Epithelial cell of proximal tubule (primary cell): ENCODE measurements at regions not wholly inside any gene's neighbourhood (a gene's known extent, or its start where the extent isn't known, plus 50 kb on each side); places are given as distances from the start of the nearest gene placed in this dataset.
"Not testable (repeated sequence)": the region's sequence is repeated elsewhere in the genome, so short reads cannot be mapped to it uniquely, and the experiment has no call there.

ENCODE experiments used
- DNase-seq: peaks from one replicate; pipeline ENCODE4 v3.0.0-alpha.2; 2011; ENCODE audit warnings: low read depth
- H3K4me3 ChIP-seq: 2 replicates; pipeline ENCODE4 v1.5.1; 2011; ENCODE audit warnings: low read depth, mild to moderate bottlenecking, low read length
- CTCF ChIP-seq: conservative IDR thresholded peaks from 2 replicates; pipeline ENCODE4 v1.5.1; 2012; ENCODE audit warnings: low read depth, mild to moderate bottlenecking, low read length

DNA sequence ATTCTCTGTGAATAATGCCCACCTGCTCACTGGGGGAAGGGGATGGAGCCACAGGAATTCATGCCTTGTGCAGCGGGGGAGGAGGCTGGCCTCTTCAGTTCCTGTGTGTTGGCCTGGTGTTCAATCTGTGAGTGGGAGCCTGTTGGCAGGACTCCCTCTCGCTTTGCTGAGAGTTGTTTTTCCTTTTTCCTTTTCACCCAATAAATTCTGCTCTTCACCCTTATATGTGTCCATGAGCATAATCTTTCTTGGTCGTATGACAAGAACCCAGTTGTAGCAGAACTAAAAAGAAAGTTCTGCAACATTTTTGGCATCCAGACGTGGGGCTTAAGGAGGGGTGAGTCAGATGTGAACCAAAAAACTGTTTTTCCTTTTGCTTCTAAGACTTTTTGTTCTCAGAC lies 235.2 kb upstream of the HDX start:
- DNase-seq = no peak
- no peak for TF ChIP-seq CTCF
- no peak overlapping the region for H3K4me3 ChIP-seq

DNA sequence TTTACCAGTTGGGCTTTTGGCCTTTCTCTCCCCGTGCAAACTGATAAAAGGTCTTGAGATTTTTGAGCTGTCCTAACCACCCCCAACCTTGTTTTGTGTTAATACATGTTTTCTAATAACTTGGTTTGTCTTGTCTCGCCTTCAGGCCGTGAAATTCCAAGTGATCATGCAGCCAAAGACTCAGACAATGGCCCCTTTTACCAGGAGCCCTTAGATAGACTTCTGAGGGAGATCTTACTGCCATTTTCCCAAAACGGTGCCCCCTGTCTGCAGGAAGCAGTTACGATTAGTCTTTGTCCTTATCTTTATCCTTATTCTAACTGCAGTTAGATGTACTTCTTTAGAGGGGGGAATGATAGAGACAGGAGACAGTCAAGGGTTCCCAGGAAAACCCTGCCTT lies 245.3 kb upstream of the HDX start:
- DNase-seq = no peak
- TF ChIP-seq CTCF = no peak
- no peak overlapping the region for H3K4me3 ChIP-seq

DNA sequence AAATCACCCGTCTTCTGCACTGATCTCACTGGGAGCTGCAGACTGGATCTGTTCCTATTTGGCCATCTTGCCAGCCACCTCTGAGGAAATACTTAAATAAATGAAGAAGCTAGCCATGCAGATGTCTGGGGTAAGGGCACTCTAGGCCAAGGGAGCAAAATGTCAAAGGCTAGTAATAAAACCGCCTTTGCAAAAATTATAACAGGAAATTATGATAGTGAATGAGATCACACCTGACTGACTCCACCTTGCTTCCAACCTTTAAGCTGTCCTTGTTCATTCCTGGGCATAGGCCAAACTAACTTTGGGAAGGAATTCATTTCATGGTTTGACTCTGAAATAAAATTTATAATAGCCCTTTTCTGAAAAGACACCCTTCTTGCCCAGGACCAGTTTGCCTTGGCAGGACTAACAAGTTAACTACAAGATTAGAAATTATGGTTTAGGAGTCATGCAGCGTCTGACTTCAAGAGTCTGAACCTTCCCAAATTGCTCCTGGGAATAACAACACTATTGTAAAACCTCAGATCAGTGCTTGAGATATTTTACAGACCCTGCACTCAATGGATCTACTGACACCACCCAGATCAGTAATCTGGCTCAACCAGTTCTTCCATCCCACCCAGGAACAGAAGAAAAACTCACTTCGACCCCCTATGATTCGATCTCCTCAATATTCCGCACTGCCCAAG lies 246.9 kb upstream of the HDX start:
- TF ChIP-seq CTCF = no peak
- H3K4me3 ChIP-seq = no peak overlapping the region
- no peak for DNase-seq

DNA sequence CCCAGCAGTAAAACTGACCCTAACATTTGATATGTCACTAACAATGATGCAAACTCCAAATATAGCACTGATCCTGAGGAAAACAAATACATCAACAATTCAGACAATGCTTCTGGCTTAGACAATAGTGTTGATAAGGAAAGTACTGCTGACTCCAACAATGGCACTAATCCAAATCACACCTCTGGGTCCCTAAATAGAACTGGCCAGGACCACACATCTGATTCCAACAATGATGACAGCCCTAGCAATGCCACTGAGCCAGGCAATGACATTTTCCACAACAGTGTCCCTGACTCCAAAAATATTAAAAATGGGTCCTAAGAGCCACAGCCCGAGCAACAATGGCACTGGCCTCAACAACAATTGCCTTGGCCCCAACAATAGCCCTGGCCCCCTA lies 243.1 kb upstream of the APOOL start:
- no peak overlapping the region for H3K4me3 ChIP-seq
- no peak for TF ChIP-seq CTCF
- DNase-seq = no peak

DNA sequence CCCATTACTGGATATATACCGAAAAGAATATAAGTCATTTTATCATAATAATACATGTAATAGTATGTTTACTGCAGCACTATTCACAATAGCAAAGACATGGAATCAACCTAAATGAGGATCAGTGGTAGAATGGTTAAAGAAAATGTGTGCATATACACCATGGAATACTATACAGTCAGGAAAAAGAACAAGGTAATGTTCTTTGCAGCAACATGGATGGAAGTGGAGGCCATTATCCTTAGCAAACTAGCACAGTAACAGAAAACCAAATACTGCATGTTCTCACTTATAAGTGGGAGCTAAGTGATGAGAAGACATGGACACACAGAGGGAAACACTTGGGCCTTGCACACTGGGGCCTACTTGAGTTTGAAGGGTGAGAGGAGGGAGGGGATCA lies 207.4 kb upstream of the APOOL start:
- DNase-seq = no peak
- H3K4me3 ChIP-seq = no peak overlapping the region
- TF ChIP-seq CTCF = no peak

DNA sequence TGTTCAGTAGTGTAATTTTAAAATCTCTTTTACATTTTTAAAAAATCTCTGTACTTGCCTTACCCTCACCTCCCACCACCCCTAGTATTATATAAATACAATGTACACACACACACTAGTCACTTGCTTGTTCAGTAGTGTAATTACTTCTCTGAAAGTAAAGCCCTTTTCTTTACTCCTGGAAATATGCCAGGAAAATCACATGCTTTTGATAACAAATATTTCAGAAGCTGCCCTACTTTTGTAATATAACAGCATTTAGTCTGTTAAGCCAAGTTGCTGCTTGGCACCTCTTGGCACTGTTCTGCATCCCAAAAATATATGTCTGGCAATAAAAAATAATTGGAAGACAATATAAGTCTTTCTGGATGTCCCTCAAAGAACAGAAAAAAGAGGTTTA lies 172.8 kb upstream of the APOOL start:
- no peak overlapping the region for H3K4me3 ChIP-seq
- TF ChIP-seq CTCF = no peak
- DNase-seq = no peak

- not testable (repeated sequence) for DNase-seq, H3K4me3 ChIP-seq
These were observed 157.1 kb upstream of the APOOL start for GRCh38 chrX:84846541-84846940.

DNA sequence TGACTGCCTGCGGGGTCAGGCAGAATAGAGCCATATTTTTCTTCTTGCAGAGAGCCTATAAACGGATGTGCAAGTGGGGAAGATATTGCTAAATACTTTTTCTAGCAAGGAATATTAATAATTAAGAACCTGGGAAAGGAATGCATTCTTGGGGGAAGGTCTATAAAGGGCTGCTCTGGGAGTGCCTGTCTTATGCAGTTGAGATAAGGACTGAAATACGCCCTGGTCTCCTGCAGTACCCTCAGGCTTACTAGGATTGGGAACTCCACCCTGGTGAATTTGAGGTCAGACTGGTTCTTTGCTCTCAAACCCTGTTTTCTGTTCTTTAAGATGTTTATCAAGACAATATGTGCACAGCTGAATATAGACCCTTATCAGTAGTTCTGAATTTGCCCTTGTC lies 152.5 kb upstream of the APOOL start:
- DNase-seq, H3K4me3 ChIP-seq: not testable (repeated sequence)

DNA sequence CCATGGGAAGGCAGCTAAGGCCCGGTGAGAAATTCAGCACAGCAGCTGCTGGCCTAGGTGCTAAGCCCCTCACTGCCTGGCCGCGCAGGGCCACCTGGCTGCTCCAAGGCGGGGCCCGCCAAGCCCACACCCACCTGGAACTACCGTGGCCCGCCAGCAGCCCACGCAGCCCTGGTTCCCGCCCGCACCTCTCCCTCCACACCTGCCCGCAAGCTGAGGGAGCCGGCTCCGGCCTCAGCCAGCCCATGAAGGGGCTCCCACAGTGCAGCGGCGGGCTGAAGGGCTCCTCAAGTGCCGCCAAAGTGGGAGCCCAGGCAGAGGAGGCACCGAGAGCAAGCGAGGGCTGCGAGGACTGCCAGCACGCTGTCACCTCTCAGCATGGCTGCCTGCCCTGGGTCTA lies 146.9 kb upstream of the APOOL start:
- not testable (repeated sequence) for DNase-seq, H3K4me3 ChIP-seq

DNA sequence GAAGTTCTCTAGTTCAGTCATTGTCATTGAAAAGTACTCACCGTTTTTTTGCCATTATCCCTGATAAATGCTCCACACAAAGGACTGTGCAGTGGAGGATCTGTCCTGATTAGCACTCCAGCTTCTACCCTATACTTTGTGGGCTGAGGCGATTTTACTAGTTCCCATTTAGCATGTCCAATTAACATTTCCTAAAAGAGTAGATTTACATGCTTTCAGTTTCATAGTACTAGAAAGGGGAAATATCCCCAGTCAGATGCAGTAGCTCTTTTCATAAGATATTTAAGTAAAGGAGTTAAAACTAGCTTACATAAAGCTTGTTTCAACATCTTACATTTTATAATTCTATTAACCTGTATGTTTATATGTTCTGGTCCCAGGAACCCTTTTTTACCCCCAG lies 144.9 kb upstream of the APOOL start:
- DNase-seq, H3K4me3 ChIP-seq: not testable (repeated sequence)
